GM23338 (cell line): ENCODE measurements at regions not wholly inside any gene's neighbourhood (a gene's known extent, or its start where the extent isn't known, plus 50 kb on each side); places are given as distances from the start of the nearest gene placed in this dataset.

Experiments used
- ATAC-seq: fragments of 200-7000 bp; cut with Tn5 transposase; 3 replicates; pipeline ENCODE4 v1.9.1; 2020
- DNase-seq: peaks from one replicate; pipeline ENCODE4 v3.0.0-alpha.2; 2015; ENCODE audit warnings: low spot score
- H2AFZ ChIP-seq: fragments of 200-600 bp; sonication (generic); 2 replicates; pipeline ENCODE4 v1.8.0; 2016; ENCODE audit warnings: antibody characterized with exemption, mild to moderate bottlenecking, moderate library complexity
- H3F3A ChIP-seq: fragments of 200-600 bp; sonication (generic); replicated peaks from 2 replicates; pipeline ENCODE4 v1.8.0; 2017; ENCODE audit warnings: antibody characterized with exemption, mixed run types, low read depth
- H3K27ac ChIP-seq: fragments of 200-600 bp; sonication (generic); 2 replicates; pipeline ENCODE4 v1.6.1; 2016; ENCODE audit warnings: low read depth
- H3K27me3 ChIP-seq: fragments of 200-600 bp; sonication (generic); 2 replicates; pipeline ENCODE4 v1.8.0; 2016; ENCODE audit warnings: mild to moderate bottlenecking, mixed run types, moderate library complexity; ENCODE audit not compliant: insufficient read depth
- H3K36me3 ChIP-seq: fragments of 200-600 bp; sonication (generic); 2 replicates; pipeline ENCODE4 v1.8.0; 2016; ENCODE audit warnings: mild to moderate bottlenecking; ENCODE audit not compliant: insufficient read depth
- H3K4me1 ChIP-seq: fragments of 200-600 bp; sonication (generic); 2 replicates; pipeline ENCODE4 v1.8.0; 2016; ENCODE audit warnings: mild to moderate bottlenecking, moderate library complexity; ENCODE audit not compliant: insufficient read depth
- H3K4me2 ChIP-seq: fragments of 200-600 bp; sonication (generic); 2 replicates; pipeline ENCODE4 v1.7.1; 2017; ENCODE audit warnings: mixed run types
- H3K4me3 ChIP-seq: fragments of 200-600 bp; sonication (generic); 2 replicates; pipeline ENCODE4 v1.6.1; 2016; ENCODE audit warnings: mixed run types
- H3K79me2 ChIP-seq: fragments of 200-600 bp; sonication (generic); replicated peaks from 2 replicates; pipeline ENCODE4 v1.8.0; 2017; ENCODE audit warnings: mild to moderate bottlenecking; ENCODE audit not compliant: insufficient read depth
- H3K9me2 ChIP-seq: fragments of 200-600 bp; sonication (generic); 2 replicates; pipeline ENCODE4 v1.8.0; 2017; ENCODE audit not compliant: insufficient read depth
- H4K20me1 ChIP-seq: fragments of 200-600 bp; sonication (generic); replicated peaks from 2 replicates; pipeline ENCODE4 v1.8.0; 2017; ENCODE audit warnings: mild to moderate bottlenecking; ENCODE audit not compliant: insufficient read depth
- H3K27ac Mint-ChIP-seq: 2 replicates; pipeline ENCODE4 v1.8.0; 2020; ENCODE audit warnings: inconsistent platforms, mild to moderate bottlenecking, moderate library complexity, mixed read lengths
- H3K27me3 Mint-ChIP-seq: 3 replicates; pipeline ENCODE4 v1.8.0; 2022; ENCODE audit warnings: low read depth, mild to moderate bottlenecking, moderate library complexity, mixed read lengths, inconsistent platforms; ENCODE audit not compliant: insufficient read depth, poor library complexity
- H3K36me3 Mint-ChIP-seq: 3 replicates; pipeline ENCODE4 v1.8.0; 2021; ENCODE audit warnings: low read depth, mild to moderate bottlenecking, inconsistent platforms, moderate library complexity, mixed read lengths
- H3K4me1 Mint-ChIP-seq: 3 replicates; pipeline ENCODE4 v1.8.0; 2020; ENCODE audit warnings: mild to moderate bottlenecking, inconsistent platforms, mixed read lengths
- H3K4me3 Mint-ChIP-seq: 3 replicates; pipeline ENCODE4 v1.8.0; 2021; ENCODE audit warnings: moderate library complexity, mild to moderate bottlenecking, inconsistent platforms, mixed read lengths
- H3K9me3 Mint-ChIP-seq: 3 replicates; pipeline ENCODE4 v1.8.0; 2020; ENCODE audit warnings: moderate library complexity, mild to moderate bottlenecking, inconsistent platforms, mixed read lengths
- CREB1 ChIP-seq: fragments of 250-450 bp; sonication (Bioruptor Pico); IDR thresholded peaks from 2 replicates; pipeline ENCODE4 v1.5.0; 2020; ENCODE audit warnings: low read depth, mild to moderate bottlenecking, moderate library complexity
- EZH2 ChIP-seq: fragments of 200-600 bp; sonication (generic); IDR thresholded peaks from one replicate; pipeline ENCODE4 v1.8.0; 2017; ENCODE audit warnings: antibody characterized with exemption, mild to moderate bottlenecking, low read depth; ENCODE audit not compliant: unreplicated experiment
- EZH2phosphoT487 ChIP-seq: fragments of 200-600 bp; sonication (generic); IDR thresholded peaks from one replicate; pipeline ENCODE4 v1.8.1; 2018; ENCODE audit warnings: antibody characterized with exemption; ENCODE audit not compliant: unreplicated experiment
- JUNB ChIP-seq: IDR thresholded peaks from one replicate; pipeline ENCODE4 v1.6.1; 2016; ENCODE audit warnings: antibody characterized with exemption; ENCODE audit not compliant: unreplicated experiment
- NANOG ChIP-seq: IDR thresholded peaks from 2 replicates; pipeline ENCODE4 v1.6.1; 2016; ENCODE audit warnings: antibody characterized with exemption, borderline replicate concordance
- POLR2AphosphoS5 ChIP-seq: IDR thresholded peaks from 2 replicates; pipeline ENCODE4 v1.6.1; 2016; ENCODE audit warnings: antibody characterized with exemption, low read depth
- STAT1 ChIP-seq: IDR thresholded peaks from one replicate; pipeline ENCODE4 v1.6.1; 2016; ENCODE audit warnings: antibody characterized with exemption; ENCODE audit not compliant: unreplicated experiment
- ZNF114 ChIP-seq: fragments of 250-450 bp; sonication (Bioruptor Pico); IDR thresholded peaks from 2 replicates; pipeline ENCODE4 v1.5.0; 2020; ENCODE audit warnings: mild to moderate bottlenecking, moderate library complexity
- ZNF331 ChIP-seq: fragments of 250-450 bp; sonication (Bioruptor Pico); IDR thresholded peaks from 2 replicates; pipeline ENCODE4 v1.5.0; 2020; ENCODE audit warnings: low read depth, mild to moderate bottlenecking, moderate library complexity
- TF ChIP-seq, protein P1 (sequence below): IDR thresholded peaks from one replicate; pipeline ENCODE4 v1.6.1; 2018; ENCODE audit warnings: antibody characterized with exemption; ENCODE audit not compliant: unreplicated experiment
- TF ChIP-seq, protein P2 (sequence below): fragments of 250-450 bp; sonication (Bioruptor Pico); IDR thresholded peaks from 2 replicates; pipeline ENCODE4 v1.5.0; 2020; ENCODE audit warnings: mild to moderate bottlenecking, moderate library complexity
- TF ChIP-seq, protein P3 (sequence below): IDR thresholded peaks from 2 replicates; pipeline ENCODE4 v1.6.1; 2016; ENCODE audit warnings: antibody characterized with exemption
- TF ChIP-seq, protein P4 (sequence below), 2 experiments: fragments of 200-600 bp in 1 of 2; sonication (generic) in 1 of 2; conservative IDR thresholded peaks; 2 replicates each; pipeline versions ENCODE4 v1.5.1 to v1.6.1; 2016 to 2017; ENCODE audit warnings: antibody characterized with exemption in 2 of 2, low read depth in 2 of 2, mild to moderate bottlenecking in 2 of 2, moderate library complexity in 1 of 2

DNA sequence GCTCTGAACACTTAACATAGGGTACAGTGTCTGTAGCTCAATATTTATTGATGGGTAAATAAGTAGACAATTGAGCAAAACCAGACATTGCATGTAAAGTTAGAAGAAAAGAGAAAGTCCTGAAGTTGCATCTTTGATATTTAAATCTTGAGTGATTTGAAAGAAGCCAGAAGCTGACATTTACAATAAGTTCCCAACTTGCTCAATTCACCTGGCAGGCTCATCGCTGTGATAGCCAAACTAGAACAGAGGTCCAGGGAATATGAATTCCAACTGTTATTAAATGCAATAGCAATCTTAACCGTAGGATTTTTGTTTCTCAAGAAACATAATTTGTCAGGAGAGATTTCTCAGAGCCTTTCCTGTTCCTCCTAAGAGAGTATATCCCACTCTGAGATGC lies 65.9 kb upstream of the EDN1 start:
- H3K9me2 ChIP-seq, result no peaks in the 10 kb centered on the region
- H3K27me3 Mint-ChIP-seq, result peaks cover 5% of the 10 kb centered on the region

More for the DNA sequence above, 65.9 kb upstream of the EDN1 start:
- ATAC-seq, result no peak
- Histone ChIP-seq H3K4me3 (no peak overlapping the region), H3K36me3 (no peaks in the 10 kb centered on the region), H3K4me2 (no peak overlapping the region), H3F3A (no peaks in the 10 kb centered on the region), H3K27ac (no peak overlapping the region), H3K79me2 (no peaks in the 10 kb centered on the region), H4K20me1 (no peaks in the 10 kb centered on the region), H3K27me3 (no peaks in the 10 kb centered on the region), H2AFZ (no peak overlapping the region), H3K4me1 (no peaks in the 10 kb centered on the region)
- H3K4me1 Mint-ChIP-seq, result peaks cover 4% of the 10 kb centered on the region; the same call in 1 of the 3 replicates
- no peaks in the 10 kb centered on the region for H3K9me3 Mint-ChIP-seq
- H3K27ac Mint-ChIP-seq, result no peak overlapping the region
- TF ChIP-seq CREB1 (CRISPR knock-in tag) (no peak), ZNF114 (CRISPR knock-in tag) (no peak), EZH2phosphoT487 (no peak), JUNB (no peak), EZH2 (no peak), POLR2AphosphoS5 (no peak), ZNF331 (CRISPR knock-in tag) (no peak), NANOG (no peak), STAT1 (no peak)
- TF ChIP-seq, protein P1, sequence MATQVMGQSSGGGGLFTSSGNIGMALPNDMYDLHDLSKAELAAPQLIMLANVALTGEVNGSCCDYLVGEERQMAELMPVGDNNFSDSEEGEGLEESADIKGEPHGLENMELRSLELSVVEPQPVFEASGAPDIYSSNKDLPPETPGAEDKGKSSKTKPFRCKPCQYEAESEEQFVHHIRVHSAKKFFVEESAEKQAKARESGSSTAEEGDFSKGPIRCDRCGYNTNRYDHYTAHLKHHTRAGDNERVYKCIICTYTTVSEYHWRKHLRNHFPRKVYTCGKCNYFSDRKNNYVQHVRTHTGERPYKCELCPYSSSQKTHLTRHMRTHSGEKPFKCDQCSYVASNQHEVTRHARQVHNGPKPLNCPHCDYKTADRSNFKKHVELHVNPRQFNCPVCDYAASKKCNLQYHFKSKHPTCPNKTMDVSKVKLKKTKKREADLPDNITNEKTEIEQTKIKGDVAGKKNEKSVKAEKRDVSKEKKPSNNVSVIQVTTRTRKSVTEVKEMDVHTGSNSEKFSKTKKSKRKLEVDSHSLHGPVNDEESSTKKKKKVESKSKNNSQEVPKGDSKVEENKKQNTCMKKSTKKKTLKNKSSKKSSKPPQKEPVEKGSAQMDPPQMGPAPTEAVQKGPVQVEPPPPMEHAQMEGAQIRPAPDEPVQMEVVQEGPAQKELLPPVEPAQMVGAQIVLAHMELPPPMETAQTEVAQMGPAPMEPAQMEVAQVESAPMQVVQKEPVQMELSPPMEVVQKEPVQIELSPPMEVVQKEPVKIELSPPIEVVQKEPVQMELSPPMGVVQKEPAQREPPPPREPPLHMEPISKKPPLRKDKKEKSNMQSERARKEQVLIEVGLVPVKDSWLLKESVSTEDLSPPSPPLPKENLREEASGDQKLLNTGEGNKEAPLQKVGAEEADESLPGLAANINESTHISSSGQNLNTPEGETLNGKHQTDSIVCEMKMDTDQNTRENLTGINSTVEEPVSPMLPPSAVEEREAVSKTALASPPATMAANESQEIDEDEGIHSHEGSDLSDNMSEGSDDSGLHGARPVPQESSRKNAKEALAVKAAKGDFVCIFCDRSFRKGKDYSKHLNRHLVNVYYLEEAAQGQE, result no peak
- TF ChIP-seq, protein P2, sequence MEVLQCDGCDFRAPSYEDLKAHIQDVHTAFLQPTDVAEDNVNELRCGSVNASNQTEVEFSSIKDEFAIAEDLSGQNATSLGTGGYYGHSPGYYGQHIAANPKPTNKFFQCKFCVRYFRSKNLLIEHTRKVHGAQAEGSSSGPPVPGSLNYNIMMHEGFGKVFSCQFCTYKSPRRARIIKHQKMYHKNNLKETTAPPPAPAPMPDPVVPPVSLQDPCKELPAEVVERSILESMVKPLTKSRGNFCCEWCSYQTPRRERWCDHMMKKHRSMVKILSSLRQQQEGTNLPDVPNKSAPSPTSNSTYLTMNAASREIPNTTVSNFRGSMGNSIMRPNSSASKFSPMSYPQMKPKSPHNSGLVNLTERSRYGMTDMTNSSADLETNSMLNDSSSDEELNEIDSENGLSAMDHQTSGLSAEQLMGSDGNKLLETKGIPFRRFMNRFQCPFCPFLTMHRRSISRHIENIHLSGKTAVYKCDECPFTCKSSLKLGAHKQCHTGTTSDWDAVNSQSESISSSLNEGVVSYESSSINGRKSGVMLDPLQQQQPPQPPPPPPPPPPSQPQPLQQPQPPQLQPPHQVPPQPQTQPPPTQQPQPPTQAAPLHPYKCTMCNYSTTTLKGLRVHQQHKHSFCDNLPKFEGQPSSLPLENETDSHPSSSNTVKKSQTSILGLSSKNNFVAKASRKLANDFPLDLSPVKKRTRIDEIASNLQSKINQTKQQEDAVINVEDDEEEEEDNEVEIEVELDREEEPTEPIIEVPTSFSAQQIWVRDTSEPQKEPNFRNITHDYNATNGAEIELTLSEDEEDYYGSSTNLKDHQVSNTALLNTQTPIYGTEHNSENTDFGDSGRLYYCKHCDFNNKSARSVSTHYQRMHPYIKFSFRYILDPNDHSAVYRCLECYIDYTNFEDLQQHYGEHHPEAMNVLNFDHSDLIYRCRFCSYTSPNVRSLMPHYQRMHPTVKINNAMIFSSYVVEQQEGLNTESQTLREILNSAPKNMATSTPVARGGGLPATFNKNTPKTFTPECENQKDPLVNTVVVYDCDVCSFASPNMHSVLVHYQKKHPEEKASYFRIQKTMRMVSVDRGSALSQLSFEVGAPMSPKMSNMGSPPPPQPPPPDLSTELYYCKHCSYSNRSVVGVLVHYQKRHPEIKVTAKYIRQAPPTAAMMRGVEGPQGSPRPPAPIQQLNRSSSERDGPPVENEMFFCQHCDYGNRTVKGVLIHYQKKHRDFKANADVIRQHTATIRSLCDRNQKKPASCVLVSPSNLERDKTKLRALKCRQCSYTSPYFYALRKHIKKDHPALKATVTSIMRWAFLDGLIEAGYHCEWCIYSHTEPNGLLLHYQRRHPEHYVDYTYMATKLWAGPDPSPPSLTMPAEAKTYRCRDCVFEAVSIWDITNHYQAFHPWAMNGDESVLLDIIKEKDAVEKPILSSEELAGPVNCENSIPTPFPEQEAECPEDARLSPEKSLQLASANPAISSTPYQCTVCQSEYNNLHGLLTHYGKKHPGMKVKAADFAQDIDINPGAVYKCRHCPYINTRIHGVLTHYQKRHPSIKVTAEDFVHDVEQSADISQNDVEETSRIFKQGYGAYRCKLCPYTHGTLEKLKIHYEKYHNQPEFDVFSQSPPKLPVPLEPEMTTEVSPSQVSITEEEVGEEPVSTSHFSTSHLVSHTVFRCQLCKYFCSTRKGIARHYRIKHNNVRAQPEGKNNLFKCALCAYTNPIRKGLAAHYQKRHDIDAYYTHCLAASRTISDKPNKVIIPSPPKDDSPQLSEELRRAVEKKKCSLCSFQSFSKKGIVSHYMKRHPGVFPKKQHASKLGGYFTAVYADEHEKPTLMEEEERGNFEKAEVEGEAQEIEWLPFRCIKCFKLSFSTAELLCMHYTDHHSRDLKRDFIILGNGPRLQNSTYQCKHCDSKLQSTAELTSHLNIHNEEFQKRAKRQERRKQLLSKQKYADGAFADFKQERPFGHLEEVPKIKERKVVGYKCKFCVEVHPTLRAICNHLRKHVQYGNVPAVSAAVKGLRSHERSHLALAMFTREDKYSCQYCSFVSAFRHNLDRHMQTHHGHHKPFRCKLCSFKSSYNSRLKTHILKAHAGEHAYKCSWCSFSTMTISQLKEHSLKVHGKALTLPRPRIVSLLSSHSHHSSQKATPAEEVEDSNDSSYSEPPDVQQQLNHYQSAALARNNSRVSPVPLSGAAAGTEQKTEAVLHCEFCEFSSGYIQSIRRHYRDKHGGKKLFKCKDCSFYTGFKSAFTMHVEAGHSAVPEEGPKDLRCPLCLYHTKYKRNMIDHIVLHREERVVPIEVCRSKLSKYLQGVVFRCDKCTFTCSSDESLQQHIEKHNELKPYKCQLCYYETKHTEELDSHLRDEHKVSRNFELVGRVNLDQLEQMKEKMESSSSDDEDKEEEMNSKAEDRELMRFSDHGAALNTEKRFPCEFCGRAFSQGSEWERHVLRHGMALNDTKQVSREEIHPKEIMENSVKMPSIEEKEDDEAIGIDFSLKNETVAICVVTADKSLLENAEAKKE (CRISPR knock-in tag), result no peak
- TF ChIP-seq, protein P3, sequence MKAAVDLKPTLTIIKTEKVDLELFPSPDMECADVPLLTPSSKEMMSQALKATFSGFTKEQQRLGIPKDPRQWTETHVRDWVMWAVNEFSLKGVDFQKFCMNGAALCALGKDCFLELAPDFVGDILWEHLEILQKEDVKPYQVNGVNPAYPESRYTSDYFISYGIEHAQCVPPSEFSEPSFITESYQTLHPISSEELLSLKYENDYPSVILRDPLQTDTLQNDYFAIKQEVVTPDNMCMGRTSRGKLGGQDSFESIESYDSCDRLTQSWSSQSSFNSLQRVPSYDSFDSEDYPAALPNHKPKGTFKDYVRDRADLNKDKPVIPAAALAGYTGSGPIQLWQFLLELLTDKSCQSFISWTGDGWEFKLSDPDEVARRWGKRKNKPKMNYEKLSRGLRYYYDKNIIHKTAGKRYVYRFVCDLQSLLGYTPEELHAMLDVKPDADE, result no peak
- TF ChIP-seq, protein P4, sequence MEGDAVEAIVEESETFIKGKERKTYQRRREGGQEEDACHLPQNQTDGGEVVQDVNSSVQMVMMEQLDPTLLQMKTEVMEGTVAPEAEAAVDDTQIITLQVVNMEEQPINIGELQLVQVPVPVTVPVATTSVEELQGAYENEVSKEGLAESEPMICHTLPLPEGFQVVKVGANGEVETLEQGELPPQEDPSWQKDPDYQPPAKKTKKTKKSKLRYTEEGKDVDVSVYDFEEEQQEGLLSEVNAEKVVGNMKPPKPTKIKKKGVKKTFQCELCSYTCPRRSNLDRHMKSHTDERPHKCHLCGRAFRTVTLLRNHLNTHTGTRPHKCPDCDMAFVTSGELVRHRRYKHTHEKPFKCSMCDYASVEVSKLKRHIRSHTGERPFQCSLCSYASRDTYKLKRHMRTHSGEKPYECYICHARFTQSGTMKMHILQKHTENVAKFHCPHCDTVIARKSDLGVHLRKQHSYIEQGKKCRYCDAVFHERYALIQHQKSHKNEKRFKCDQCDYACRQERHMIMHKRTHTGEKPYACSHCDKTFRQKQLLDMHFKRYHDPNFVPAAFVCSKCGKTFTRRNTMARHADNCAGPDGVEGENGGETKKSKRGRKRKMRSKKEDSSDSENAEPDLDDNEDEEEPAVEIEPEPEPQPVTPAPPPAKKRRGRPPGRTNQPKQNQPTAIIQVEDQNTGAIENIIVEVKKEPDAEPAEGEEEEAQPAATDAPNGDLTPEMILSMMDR (conservative IDR thresholded peaks at IDR 0.05; ENCODE audit: low read depth in 2 of 2), result no peak
- no peaks in the 10 kb centered on the region for H3K36me3 Mint-ChIP-seq
- no peak overlapping the region for H3K4me3 Mint-ChIP-seq
- no peak for DNase-seq
